H1 (cell line): ENCODE measurements at regions not wholly inside any gene's neighbourhood (a gene's known extent, or its start where the extent isn't known, plus 50 kb on each side); places are given as distances from the start of the nearest gene placed in this dataset.

Source experiments
- CTCF ChIA-PET: fragments of 300-600 bp; sonication (Branson Sonifier 250); formaldehyde crosslinking; loops from one replicate; lab custom pipeline; 2021; ENCODE audit not compliant: partially characterized antibody; lab: Charles Lee
- POLR2A ChIA-PET: fragments of 300-600 bp; sonication (Branson Sonifier 250); formaldehyde crosslinking; loops from one replicate; lab custom pipeline; 2021; ENCODE audit warnings: inconsistent platforms; ENCODE audit not compliant: partially characterized antibody; lab: Charles Lee
- DNase-seq, 2 experiments: peaks; one replicate each; pipeline versions ENCODE4 v3.0.0 to v3.0.0-alpha.2; 2010 to 2022; ENCODE audit warnings: low spot score in 2 of 2, low read depth in 1 of 2, mixed read lengths in 1 of 2
- FAIRE-seq: peaks from 2 replicates; lab custom pipeline; 2011; peaks lifted over from hg19 to GRCh38; lab: Jason Lieb, UNC
- H2AFZ ChIP-seq: 2 replicates; pipeline ENCODE4 v1.8.1; 2012; ENCODE audit warnings: low read length, inconsistent platforms
- H2AK5ac ChIP-seq: 2 replicates; pipeline ENCODE4 v1.6.1; 2013; ENCODE audit warnings: low read depth, low read length
- H2BK120ac ChIP-seq: replicated peaks from 2 replicates; pipeline ENCODE3; 2013; ENCODE audit warnings: low read depth, low read length, inconsistent platforms
- H2BK12ac ChIP-seq: 2 replicates; pipeline ENCODE4 v1.6.1; 2013; ENCODE audit warnings: low read depth, low read length
- H2BK15ac ChIP-seq: 2 replicates; pipeline ENCODE4 v1.6.1; 2013; ENCODE audit warnings: low read length
- H2BK20ac ChIP-seq: 2 replicates; pipeline ENCODE4 v1.6.1; 2013; ENCODE audit warnings: low read length
- H2BK5ac ChIP-seq: 2 replicates; pipeline ENCODE4 v1.6.1; 2013; ENCODE audit warnings: low read depth, low read length
- H3K14ac ChIP-seq: 2 replicates; pipeline ENCODE4 v1.6.1; 2013; ENCODE audit warnings: inconsistent platforms; ENCODE audit not compliant: insufficient read length
- H3K18ac ChIP-seq: 2 replicates; pipeline ENCODE4 v1.6.1; 2013; ENCODE audit warnings: low read length; ENCODE audit errors: extremely low read depth
- H3K23ac ChIP-seq: 2 replicates; pipeline ENCODE4 v1.6.1; 2013; ENCODE audit warnings: inconsistent platforms; ENCODE audit not compliant: insufficient read length
- H3K23me2 ChIP-seq: 2 replicates; pipeline ENCODE4 v1.6.1; 2013; ENCODE audit warnings: low read depth, low read length
- H3K27ac ChIP-seq: 2 replicates; pipeline ENCODE4 v1.6.1; 2011; ENCODE audit warnings: low read depth, low read length, inconsistent platforms
- H3K27me3 ChIP-seq, 4 experiments: replicated peaks in 1 of 4; 1 replicate in 1 of 4; 2 replicates in 3 of 4; pipeline versions ENCODE4 v1.6.1 to v1.8.1; 2011 to 2013; ENCODE audit warnings: low read length in 3 of 4, mild to moderate bottlenecking in 3 of 4, inconsistent platforms in 2 of 4, mixed read lengths in 2 of 4, moderate library complexity in 1 of 4; ENCODE audit not compliant: control insufficient read depth in 3 of 4, insufficient read depth in 3 of 4; ENCODE audit errors: extremely low read depth in 1 of 4
- H3K36me3 ChIP-seq, 4 experiments: 2 replicates each; pipeline versions ENCODE4 v1.6.1 to v1.8.1; 2011 to 2013; ENCODE audit warnings: mild to moderate bottlenecking in 4 of 4, low read length in 3 of 4, moderate library complexity in 2 of 4, control low read depth in 1 of 4, inconsistent platforms in 1 of 4; ENCODE audit not compliant: insufficient read depth in 4 of 4, control insufficient read depth in 2 of 4
- H3K4ac ChIP-seq: replicated peaks from 2 replicates; pipeline ENCODE3; 2013; ENCODE audit warnings: low read length, low read depth, mixed read lengths, inconsistent platforms; ENCODE audit not compliant: insufficient read length
- H3K4me1 ChIP-seq, 4 experiments: replicated peaks in 1 of 4; 1 replicate in 1 of 4; 2 replicates in 3 of 4; pipeline versions ENCODE4 v1.6.1 to v1.8.1; 2011 to 2013; ENCODE audit warnings: low read length in 3 of 4, inconsistent platforms in 2 of 4, mixed read lengths in 1 of 4; ENCODE audit not compliant: insufficient read depth in 4 of 4, control insufficient read depth in 3 of 4
- H3K4me2 ChIP-seq, 2 experiments: 2 replicates each; pipeline versions ENCODE4 v1.6.1 to v1.8.1; 2011 to 2013; ENCODE audit warnings: low read depth in 2 of 2, low read length in 2 of 2, control low read depth in 1 of 2, inconsistent platforms in 1 of 2, mild to moderate bottlenecking in 1 of 2; ENCODE audit not compliant: insufficient read depth in 1 of 2
- H3K4me3 ChIP-seq, 4 experiments: fragments of 200-600, 300-600 bp in 1 of 4; sonication (generic), shearing (Covaris generic), sonication (Bioruptor Twin) in 1 of 4; 2 replicates each; pipeline versions ENCODE4 v1.5.1 to v1.8.1; 2011 to 2016; ENCODE audit warnings: low read length in 4 of 4, low read depth in 3 of 4, control low read depth in 2 of 4, inconsistent platforms in 2 of 4, mild to moderate bottlenecking in 2 of 4, mixed read lengths in 1 of 4, moderate library complexity in 1 of 4; ENCODE audit not compliant: insufficient read depth in 2 of 4; ENCODE audit errors: extremely low read depth in 1 of 4
- H3K56ac ChIP-seq: replicated peaks from 2 replicates; pipeline ENCODE3; 2013; ENCODE audit warnings: low read depth, mild to moderate bottlenecking, mixed read lengths, low read length, inconsistent platforms; ENCODE audit not compliant: insufficient read length
- H3K79me1 ChIP-seq: 2 replicates; pipeline ENCODE4 v1.6.1; 2013; ENCODE audit warnings: low read depth, low read length, control low read depth
- H3K79me2 ChIP-seq, 2 experiments: 2 replicates each; pipeline versions ENCODE4 v1.6.1 to v1.8.1; 2012 to 2013; ENCODE audit warnings: low read length in 2 of 2, mild to moderate bottlenecking in 2 of 2, inconsistent platforms in 1 of 2; ENCODE audit not compliant: insufficient read depth in 2 of 2, control insufficient read depth in 1 of 2
- H3K9ac ChIP-seq, 4 experiments: replicated peaks in 1 of 4; 1 replicate in 1 of 4; 2 replicates in 3 of 4; pipeline versions ENCODE4 v1.6.1 to v1.8.1; 2011 to 2013; ENCODE audit warnings: low read depth in 3 of 4, low read length in 3 of 4, control low read depth in 2 of 4, mild to moderate bottlenecking in 2 of 4, moderate library complexity in 2 of 4, inconsistent platforms in 1 of 4; ENCODE audit errors: extremely low read depth in 1 of 4
- H3K9me3 ChIP-seq, 2 experiments: 2 replicates each; pipeline versions ENCODE4 v1.6.1 to v1.8.1; 2012 to 2013; ENCODE audit warnings: mild to moderate bottlenecking in 2 of 2, moderate library complexity in 2 of 2, control low read depth in 1 of 2, inconsistent platforms in 1 of 2, low read depth in 1 of 2, low read length in 1 of 2, mixed read lengths in 1 of 2; ENCODE audit not compliant: insufficient read depth in 2 of 2
- H4K20me1 ChIP-seq, 2 experiments: replicated peaks in 1 of 2; 2 replicates each; pipeline versions ENCODE3 to v1.8.1; 2011 to 2013; ENCODE audit warnings: inconsistent platforms in 2 of 2, low read length in 2 of 2, mild to moderate bottlenecking in 1 of 2; ENCODE audit not compliant: insufficient read depth in 2 of 2, control insufficient read depth in 1 of 2
- H4K5ac ChIP-seq: 2 replicates; pipeline ENCODE4 v1.6.1; 2013; ENCODE audit warnings: low read length, low read depth, mixed read lengths, inconsistent platforms; ENCODE audit not compliant: insufficient read length
- H4K8ac ChIP-seq: 2 replicates; pipeline ENCODE4 v1.8.0; 2013; ENCODE audit warnings: mild to moderate bottlenecking, moderate library complexity, low read length, inconsistent platforms; ENCODE audit not compliant: insufficient read depth; ENCODE audit errors: extremely low read depth
- H4K91ac ChIP-seq: replicated peaks from 2 replicates; pipeline ENCODE3; 2013; ENCODE audit warnings: low read length, mixed read lengths, inconsistent platforms; ENCODE audit not compliant: insufficient read length
- POLR2A ChIP-seq, 2 experiments: IDR thresholded peaks; 1 replicate in 1 of 2; 2 replicates in 1 of 2; pipeline ENCODE4 v1.6.1; 2011; ENCODE audit warnings: low read depth in 2 of 2, low read length in 2 of 2, mild to moderate bottlenecking in 2 of 2; ENCODE audit errors: control extremely low read depth in 1 of 2
- WGBS, 2 experiments: shearing (Covaris generic) in 1 of 2; methylation state at CpG; one replicate each; pipeline versions ENCODE4 v1.1.6 to v1.1.7; 2013 to 2015; ENCODE audit warnings: low lambda C conversion rate in 2 of 2, mixed read lengths in 2 of 2, inconsistent platforms in 1 of 2, low coverage in 1 of 2, missing lambda C conversion rate in 1 of 2; ENCODE audit not compliant: insufficient replicate concordance in 2 of 2, insufficient coverage in 1 of 2, insufficient read length in 1 of 2; ENCODE audit errors: extremely low coverage in 1 of 2, missing lambda C conversion rate in 1 of 2; 5-methylcytosine and 5-hydroxymethylcytosine counted together

DNA sequence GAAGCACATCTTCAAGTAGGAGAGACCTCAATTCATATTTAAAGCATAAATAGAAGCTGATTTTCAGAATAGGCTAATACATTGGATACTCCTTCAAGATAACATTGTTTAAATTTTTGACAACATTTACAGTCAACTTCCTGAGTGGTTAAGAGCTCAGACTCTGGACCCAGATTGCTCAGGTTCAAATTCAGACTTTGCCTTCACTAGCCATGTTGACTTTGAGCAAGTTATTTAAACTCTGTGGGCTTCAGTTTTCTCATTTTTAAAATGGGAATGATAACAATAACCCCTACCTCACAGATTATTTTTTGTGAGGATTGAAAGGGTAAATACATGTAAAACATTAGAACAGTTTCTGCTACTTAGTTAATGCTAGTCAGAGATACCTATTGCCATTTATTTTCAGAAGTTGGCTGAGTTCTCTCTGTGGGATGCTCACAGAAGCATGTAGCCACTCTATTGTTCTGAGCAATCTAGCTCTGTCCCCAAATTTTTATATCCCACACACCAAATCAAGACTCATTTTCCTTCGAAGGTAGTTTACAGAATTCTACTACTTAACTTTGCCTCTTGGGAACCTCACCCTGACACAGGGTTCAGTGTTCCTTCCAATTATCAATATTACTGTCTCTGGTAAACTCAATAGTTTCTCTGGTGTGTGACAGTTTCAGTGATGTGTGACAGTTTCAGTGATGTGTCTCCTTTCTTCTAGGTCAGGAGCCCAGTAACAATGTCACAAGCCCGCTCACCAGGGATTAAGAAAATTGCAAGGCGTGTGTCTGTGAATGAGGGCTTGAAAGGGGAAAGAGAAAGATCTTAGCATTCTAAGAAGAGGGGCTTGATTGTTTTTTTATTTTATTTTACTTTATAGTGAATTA is 79.4 kb upstream of the OSTN start:
- H3K9me3 ChIP-seq, result no peaks in the 10 kb centered on the region
- no peak overlapping the region for H3K9ac ChIP-seq
- no peak overlapping the region for H2BK20ac ChIP-seq
- no peaks in the 10 kb centered on the region for H3K27me3 ChIP-seq
- no peaks in the 10 kb centered on the region for H4K20me1 ChIP-seq
- H3K23ac ChIP-seq, result no peak overlapping the region
- no peak overlapping the region for H4K91ac ChIP-seq
- H3K79me1 ChIP-seq, result no peaks in the 10 kb centered on the region
- no peak overlapping the region for H2AK5ac ChIP-seq
- H3K14ac ChIP-seq, result no peak overlapping the region
- ChIA-PET CTCF (no interaction called here), POLR2A (no interaction called here)
- no peak for FAIRE-seq
- H3K4ac ChIP-seq, result no peak overlapping the region
- no peak overlapping the region for H2BK5ac ChIP-seq
- no peak overlapping the region for H4K8ac ChIP-seq
- no peak overlapping the region for H3K27ac ChIP-seq
- no peak overlapping the region for H2BK120ac ChIP-seq
- no peak for TF ChIP-seq POLR2A (IDR thresholded peaks at IDR 0.05; ENCODE audit: control extremely low read depth in 1 of 2, low read depth in 2 of 2, low read length in 2 of 2)
- H3K4me2 ChIP-seq, result no peak overlapping the region
- H2BK12ac ChIP-seq, result no peak overlapping the region
- H3K23me2 ChIP-seq, result no peaks in the 10 kb centered on the region; the same call in 1 of the 2 replicates
- WGBS, 2 experiments, result 87% methylated on average over 3 of the region's 3 CpGs; no CpG with 5 or more reads in 1 of the 2 experiments
- H3K18ac ChIP-seq, result no peak overlapping the region
- no peak for DNase-seq
- H2AFZ ChIP-seq, result no peak overlapping the region
- H3K79me2 ChIP-seq, result no peaks in the 10 kb centered on the region
- H3K56ac ChIP-seq, result no peak overlapping the region
- no peak overlapping the region for H4K5ac ChIP-seq
- H3K4me1 ChIP-seq, result no peaks in the 10 kb centered on the region
- no peak overlapping the region for H3K4me3 ChIP-seq
- H3K36me3 ChIP-seq, result no peaks in the 10 kb centered on the region
- no peak overlapping the region for H2BK15ac ChIP-seq
